H1 (cell line): ENCODE measurements at regions not wholly inside any gene's neighbourhood (a gene's known extent, or its start where the extent isn't known, plus 50 kb on each side); places are given as distances from the start of the nearest gene placed in this dataset.

Experiments used
- ATF2 ChIP-seq: IDR thresholded peaks from 2 replicates; pipeline ENCODE4 v1.6.1; 2012; ENCODE audit warnings: low read length, inconsistent platforms
- BCL11A ChIP-seq, 2 experiments: IDR thresholded peaks; one replicate each; pipeline ENCODE4 v1.6.1; 2011; ENCODE audit warnings: low read depth in 2 of 2, low read length in 2 of 2, mild to moderate bottlenecking in 2 of 2
- E2F6 ChIP-seq: IDR thresholded peaks from 2 replicates; pipeline ENCODE4 v1.6.1; 2012; ENCODE audit warnings: inconsistent platforms
- MAFK ChIP-seq: IDR thresholded peaks from 2 replicates; pipeline ENCODE4 v1.6.1; 2012; ENCODE audit warnings: low read depth, mild to moderate bottlenecking, improper control_type of control experiment, low read length
- RNF2 ChIP-seq: fragments of 200-900, 300-1000 bp; sonication (generic); IDR thresholded peaks from 2 replicates; pipeline ENCODE4 v1.7.1; 2016; ENCODE audit warnings: borderline replicate concordance, low read depth, mild to moderate bottlenecking, antibody characterized with exemption, low read length; ENCODE audit not compliant: poor library complexity, severe bottlenecking; ENCODE audit errors: missing control alignments
- RXRA ChIP-seq: IDR thresholded peaks from 2 replicates; pipeline ENCODE4 v1.6.1; 2011; ENCODE audit warnings: low read depth, mild to moderate bottlenecking, low read length, moderate library complexity; ENCODE audit not compliant: insufficient read depth
- SIRT6 ChIP-seq: IDR thresholded peaks from one replicate; pipeline ENCODE4 v1.7.1; 2012; ENCODE audit warnings: low read length, inconsistent platforms
- SP4 ChIP-seq: IDR thresholded peaks from 2 replicates; pipeline ENCODE4 v1.6.1; 2012; ENCODE audit warnings: low read length, inconsistent platforms
- ZNF274 ChIP-seq: IDR thresholded peaks from 2 replicates; pipeline ENCODE4 v1.7.0; 2012; ENCODE audit warnings: low read length, borderline replicate concordance; ENCODE audit errors: extremely low read depth

- no peak for TF ChIP-seq E2F6
- TF ChIP-seq RNF2 = no peak
- TF ChIP-seq SP4 = no peak
- no peak for TF ChIP-seq SIRT6
- no peak for TF ChIP-seq ATF2
- peak in 1 of 2 experiments; percentile 38 for TF ChIP-seq BCL11A (IDR thresholded peaks at IDR 0.05; ENCODE audit: low read depth in 2 of 2, low read length in 2 of 2)
- no peak for TF ChIP-seq ZNF274
- TF ChIP-seq MAFK = no peak
- no peak for TF ChIP-seq RXRA
Observed at GRCh38 chr13:87128036-87128435, 543.1 kb upstream of the SLITRK5 start (continued).
